ENCODE measurements at regions not wholly inside any gene's neighbourhood (a gene's known extent, or its start where the extent isn't known, plus 50 kb on each side); places are given as distances from the start of the nearest gene placed in this dataset.
"Not testable (repeated sequence)": the region's sequence is repeated elsewhere in the genome, so short reads cannot be mapped to it uniquely, and the experiment has no call there.

DNA sequence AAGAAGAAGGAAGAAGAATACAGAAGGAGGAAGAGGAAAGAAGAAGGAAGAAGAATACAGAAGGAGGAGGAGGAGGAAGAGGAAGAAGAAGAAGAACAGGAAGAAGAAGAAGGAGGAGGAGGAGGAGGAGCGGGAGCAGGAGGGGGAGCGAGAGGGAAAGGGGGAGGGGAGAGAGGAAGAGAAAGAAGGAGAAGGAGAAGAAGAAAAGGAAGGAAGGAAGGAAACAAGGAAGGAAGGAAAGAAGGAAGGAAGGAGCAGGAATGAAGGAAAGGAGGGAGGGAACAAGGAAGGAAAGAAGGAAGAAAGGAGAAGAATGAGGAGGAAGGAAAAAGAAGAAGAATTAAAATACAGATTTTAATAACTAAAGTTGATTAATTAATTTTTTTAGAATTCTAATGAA, 82.5 kb upstream of the PTPN13 start:
- TF ChIP-seq, protein P1, sequence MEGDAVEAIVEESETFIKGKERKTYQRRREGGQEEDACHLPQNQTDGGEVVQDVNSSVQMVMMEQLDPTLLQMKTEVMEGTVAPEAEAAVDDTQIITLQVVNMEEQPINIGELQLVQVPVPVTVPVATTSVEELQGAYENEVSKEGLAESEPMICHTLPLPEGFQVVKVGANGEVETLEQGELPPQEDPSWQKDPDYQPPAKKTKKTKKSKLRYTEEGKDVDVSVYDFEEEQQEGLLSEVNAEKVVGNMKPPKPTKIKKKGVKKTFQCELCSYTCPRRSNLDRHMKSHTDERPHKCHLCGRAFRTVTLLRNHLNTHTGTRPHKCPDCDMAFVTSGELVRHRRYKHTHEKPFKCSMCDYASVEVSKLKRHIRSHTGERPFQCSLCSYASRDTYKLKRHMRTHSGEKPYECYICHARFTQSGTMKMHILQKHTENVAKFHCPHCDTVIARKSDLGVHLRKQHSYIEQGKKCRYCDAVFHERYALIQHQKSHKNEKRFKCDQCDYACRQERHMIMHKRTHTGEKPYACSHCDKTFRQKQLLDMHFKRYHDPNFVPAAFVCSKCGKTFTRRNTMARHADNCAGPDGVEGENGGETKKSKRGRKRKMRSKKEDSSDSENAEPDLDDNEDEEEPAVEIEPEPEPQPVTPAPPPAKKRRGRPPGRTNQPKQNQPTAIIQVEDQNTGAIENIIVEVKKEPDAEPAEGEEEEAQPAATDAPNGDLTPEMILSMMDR (conservative IDR thresholded peaks at IDR 0.05): no peak
- TF ChIP-seq EZH2 (IDR thresholded peaks at IDR 0.05; ENCODE audit: low read depth): no peak
- Histone ChIP-seq H3K4me2 (no peak overlapping the region), H3K4me3 (no peak overlapping the region), H3K9me2 (ENCODE audit: insufficient read depth) (no peaks in the 10 kb centered on the region), H3K27ac (no peak overlapping the region), H3K4me1 (replicated peaks; ENCODE audit: insufficient read depth) (no peaks in the 10 kb centered on the region), H3K27me3 (ENCODE audit: insufficient read depth, low read depth) (no peaks in the 10 kb centered on the region), H3F3A (ENCODE audit: insufficient read depth, low read depth) (no peaks in the 10 kb centered on the region), H2AFZ (no peak overlapping the region), H4K20me1 (ENCODE audit: insufficient read depth) (no peaks in the 10 kb centered on the region), H3K79me2 (ENCODE audit: low read depth) (no peaks in the 10 kb centered on the region), H3K9me3 (ENCODE audit: insufficient read depth, low read depth) (no peaks in the 10 kb centered on the region), H3K36me3 (ENCODE audit: low read depth) (no peaks in the 10 kb centered on the region)
- no TSS peak for BruUV-seq (replicated peaks)
- DNase-seq: no peak
- intact Hi-C loops (cut with micrococcal nuclease; ENCODE audit: unreplicated experiment): no loop called here
- POLR2A ChIA-PET (ENCODE audit: unreplicated experiment): no interaction called here
- CTCF ChIA-PET: no interaction called here

DNA sequence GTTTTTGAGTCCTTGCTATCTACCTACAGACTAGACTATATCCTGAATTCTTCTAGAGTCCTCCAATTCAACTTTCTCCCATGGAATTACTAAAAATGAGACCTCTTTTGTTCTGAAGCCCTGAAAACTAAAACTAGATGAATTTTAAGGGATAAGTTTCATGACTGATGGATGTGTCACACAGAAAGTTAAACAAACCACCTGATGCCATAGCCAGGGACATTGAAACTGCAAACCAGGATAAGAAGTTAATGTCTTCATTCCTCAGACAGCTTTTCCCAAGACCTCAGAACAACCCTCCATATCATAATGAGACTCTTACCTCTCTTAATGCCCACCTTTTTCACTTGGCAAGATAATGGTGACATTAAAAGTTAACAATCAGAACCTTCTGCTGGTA, 81.5 kb upstream of the PTPN13 start:
- Histone ChIP-seq H3K9me2 (ENCODE audit: insufficient read depth) (no peaks in the 10 kb centered on the region), H3F3A (ENCODE audit: insufficient read depth, low read depth) (no peaks in the 10 kb centered on the region), H3K79me2 (ENCODE audit: low read depth) (no peaks in the 10 kb centered on the region), H2AFZ (no peak overlapping the region), H3K36me3 (ENCODE audit: low read depth) (no peaks in the 10 kb centered on the region), H3K4me2 (no peak overlapping the region), H3K27ac (peak overlapping the region; percentile 39; the same call in 1 of the 2 replicates), H3K27me3 (ENCODE audit: insufficient read depth, low read depth) (no peaks in the 10 kb centered on the region), H3K4me3 (no peak overlapping the region), H3K9me3 (ENCODE audit: insufficient read depth, low read depth) (no peaks in the 10 kb centered on the region), H4K20me1 (ENCODE audit: insufficient read depth) (no peaks in the 10 kb centered on the region), H3K4me1 (replicated peaks; ENCODE audit: insufficient read depth) (no peaks in the 10 kb centered on the region)
- ChIA-PET POLR2A (ENCODE audit: unreplicated experiment) (no interaction called here), CTCF (interaction anchor here (0.6 kb wide), 1 partner anchor 1527 kb away, joined by 3 read pairs; no protein-coding TSS in a partner anchor)
- BruUV-seq (replicated peaks): no TSS peak
- peak in 1 of 2 experiments; percentile 45 for DNase-seq
- no peak for TF ChIP-seq EZH2 (IDR thresholded peaks at IDR 0.05; ENCODE audit: low read depth)
- TF ChIP-seq, protein P1 (conservative IDR thresholded peaks at IDR 0.05): no peak
- intact Hi-C loops (cut with micrococcal nuclease; ENCODE audit: unreplicated experiment): no loop called here

DNA sequence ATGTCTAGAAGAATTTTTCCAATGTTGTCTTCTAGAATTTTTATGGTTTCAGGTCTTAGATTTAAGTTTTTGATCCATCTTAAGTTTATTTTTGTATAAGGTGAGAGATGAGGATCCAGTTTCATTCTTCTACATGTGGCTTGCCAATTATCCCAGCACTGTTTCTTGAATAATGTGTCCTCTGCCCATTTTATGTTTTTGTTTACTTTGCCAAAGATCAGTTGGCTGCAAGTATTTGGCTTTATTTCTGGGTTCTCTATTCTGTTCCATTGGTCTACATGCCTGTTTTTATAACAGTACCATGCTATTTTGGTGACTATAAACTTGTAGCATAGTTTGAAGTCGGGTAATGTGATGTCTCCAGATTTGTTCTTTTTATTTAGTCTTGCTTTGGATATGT, 78.2 kb upstream of the PTPN13 start:
- H3K4me3 ChIP-seq; CTCF ChIA-PET; H3K27ac ChIP-seq; BruUV-seq (replicated peaks); POLR2A ChIA-PET (ENCODE audit: unreplicated experiment); intact Hi-C loops (cut with micrococcal nuclease; ENCODE audit: unreplicated experiment); H3K27me3 ChIP-seq (ENCODE audit: insufficient read depth, low read depth); H3K79me2 ChIP-seq (ENCODE audit: low read depth); DNase-seq; H3K9me3 ChIP-seq (ENCODE audit: insufficient read depth, low read depth); H3K4me1 ChIP-seq (replicated peaks; ENCODE audit: insufficient read depth); H3F3A ChIP-seq (ENCODE audit: insufficient read depth, low read depth); H3K4me2 ChIP-seq; H2AFZ ChIP-seq; H3K9me2 ChIP-seq (ENCODE audit: insufficient read depth); H3K36me3 ChIP-seq (ENCODE audit: low read depth); H4K20me1 ChIP-seq (ENCODE audit: insufficient read depth): not testable (repeated sequence)

GRCh38 chr4:86521373-86521969, 72.6 kb upstream of the PTPN13 start:
- Histone ChIP-seq H3K4me2 (no peak overlapping the region), H3K9me3 (ENCODE audit: insufficient read depth, low read depth) (no peaks in the 10 kb centered on the region), H3K4me3 (no peak overlapping the region), H3K27me3 (ENCODE audit: insufficient read depth, low read depth) (no peaks in the 10 kb centered on the region), H3K9me2 (ENCODE audit: insufficient read depth) (no peaks in the 10 kb centered on the region), H3K4me1 (replicated peaks; ENCODE audit: insufficient read depth) (no peaks in the 10 kb centered on the region), H3F3A (ENCODE audit: insufficient read depth, low read depth) (no peaks in the 10 kb centered on the region), H3K36me3 (ENCODE audit: low read depth) (no peaks in the 10 kb centered on the region), H2AFZ (no peak overlapping the region), H3K27ac (no peak overlapping the region), H4K20me1 (ENCODE audit: insufficient read depth) (no peaks in the 10 kb centered on the region), H3K79me2 (ENCODE audit: low read depth) (no peaks in the 10 kb centered on the region)
- intact Hi-C loops (cut with micrococcal nuclease; ENCODE audit: unreplicated experiment): no loop called here
- ChIA-PET POLR2A (ENCODE audit: unreplicated experiment) (no interaction called here), CTCF (no interaction called here)
- TF ChIP-seq, protein P1 (conservative IDR thresholded peaks at IDR 0.05): no peak
- TF ChIP-seq EZH2 (IDR thresholded peaks at IDR 0.05; ENCODE audit: low read depth): no peak
- BruUV-seq (replicated peaks): no TSS peak
- no peak for DNase-seq
